ENCODE measurements at regions not wholly inside any gene's neighbourhood (a gene's known extent, or its start where the extent isn't known, plus 50 kb on each side); places are given as distances from the start of the nearest gene placed in this dataset.

- Histone ChIP-seq H3K27ac (ENCODE audit: low read depth, low read length) (no peak overlapping the region), H3K9me3 (ENCODE audit: control insufficient read depth, insufficient read depth, low read length) (no peaks in the 10 kb centered on the region), H3K4me3 (ENCODE audit: low read depth, low read length) (no peak overlapping the region), H3K27me3 (ENCODE audit: control insufficient read depth, insufficient read depth, low read length) (no peaks in the 10 kb centered on the region)
- ChIA-PET POLR2A (no interaction called here), CTCF (interaction anchor here (4.8 kb wide), 1 partner anchor 1000 kb away, joined by 52 read pairs; no protein-coding TSS in a partner anchor)
- no peak for DNase-seq (ENCODE audit: low read depth, low spot score)
- TF ChIP-seq CTCF (IDR thresholded peaks at IDR 0.05; ENCODE audit: low read depth, low read length), result no peak
Observed at GRCh38 chr5:89728134-89728533, 681.4 kb downstream of the CETN3 start.

GRCh38 chr5:89724379-89725095, 685.0 kb downstream of the CETN3 start:
- no peak for DNase-seq (ENCODE audit: low read depth, low spot score)
- no peak overlapping the region for H3K4me3 ChIP-seq (ENCODE audit: low read depth, low read length)
- ChIA-PET CTCF (no interaction called here), POLR2A (no interaction called here)
- H3K27ac ChIP-seq (ENCODE audit: low read depth, low read length), result no peak overlapping the region
- H3K9me3 ChIP-seq (ENCODE audit: control insufficient read depth, insufficient read depth, low read length), result no peaks in the 10 kb centered on the region
- no peaks in the 10 kb centered on the region for H3K27me3 ChIP-seq (ENCODE audit: control insufficient read depth, insufficient read depth, low read length)
- TF ChIP-seq CTCF (IDR thresholded peaks at IDR 0.05; ENCODE audit: low read depth, low read length), result no peak

GRCh38 chr5:89723907-89724306, 685.6 kb downstream of the CETN3 start:
- POLR2A ChIA-PET, result no interaction called here
- TF ChIP-seq CTCF (IDR thresholded peaks at IDR 0.05; ENCODE audit: low read depth, low read length), result no peak
- Histone ChIP-seq H3K27ac (ENCODE audit: low read depth, low read length) (no peak overlapping the region), H3K9me3 (ENCODE audit: control insufficient read depth, insufficient read depth, low read length) (no peaks in the 10 kb centered on the region), H3K27me3 (ENCODE audit: control insufficient read depth, insufficient read depth, low read length) (no peaks in the 10 kb centered on the region), H3K4me3 (ENCODE audit: low read depth, low read length) (no peak overlapping the region)
- CTCF ChIA-PET, result no interaction called here
- DNase-seq (ENCODE audit: low read depth, low spot score), result no peak

GRCh38 chr5:89722538-89722937, 687.0 kb downstream of the CETN3 start:
- CTCF ChIA-PET, result no interaction called here
- POLR2A ChIA-PET, result no interaction called here
- Histone ChIP-seq H3K4me3 (ENCODE audit: low read depth, low read length) (no peak overlapping the region), H3K27me3 (ENCODE audit: control insufficient read depth, insufficient read depth, low read length) (no peaks in the 10 kb centered on the region), H3K9me3 (ENCODE audit: control insufficient read depth, insufficient read depth, low read length) (no peaks in the 10 kb centered on the region), H3K27ac (ENCODE audit: low read depth, low read length) (no peak overlapping the region)
- DNase-seq (ENCODE audit: low read depth, low spot score), result no peak
- TF ChIP-seq CTCF (IDR thresholded peaks at IDR 0.05; ENCODE audit: low read depth, low read length), result no peak

GRCh38 chr5:89721931-89722330, 687.6 kb downstream of the CETN3 start:
- Histone ChIP-seq H3K4me3 (ENCODE audit: low read depth, low read length) (no peak overlapping the region), H3K9me3 (ENCODE audit: control insufficient read depth, insufficient read depth, low read length) (no peaks in the 10 kb centered on the region), H3K27ac (ENCODE audit: low read depth, low read length) (no peak overlapping the region), H3K27me3 (ENCODE audit: control insufficient read depth, insufficient read depth, low read length) (no peaks in the 10 kb centered on the region)
- TF ChIP-seq CTCF (IDR thresholded peaks at IDR 0.05; ENCODE audit: low read depth, low read length), result no peak
- DNase-seq (ENCODE audit: low read depth, low spot score), result no peak
- POLR2A ChIA-PET, result no interaction called here
- CTCF ChIA-PET, result no interaction called here

Measured in AG04450 (cell line).